ENCODE measurements at regions not wholly inside any gene's neighbourhood (a gene's known extent, or its start where the extent isn't known, plus 50 kb on each side); places are given as distances from the start of the nearest gene placed in this dataset.

GRCh38 chr5:118596255-118596654 is 392.1 kb downstream of the DTWD2 start:
- TF ChIP-seq POLR2A (IDR thresholded peaks at IDR 0.05; ENCODE audit: low read depth, low read length) (no peak), POLR2AphosphoS5 (IDR thresholded peaks at IDR 0.05; ENCODE audit: low read depth, low read length) (no peak)

Measured in GM12892 (cell line).